Large intestine (tissue), 3 donors: ENCODE measurements at regions not wholly inside any gene's neighbourhood (a gene's known extent, or its start where the extent isn't known, plus 50 kb on each side); places are given as distances from the start of the nearest gene placed in this dataset.
A peak's percentile ranks its signal among the peaks of the same experiment; 100 is the strongest.

Experiments
- DNase-seq, 2 donors: peaks; one replicate each; pipeline versions ENCODE4 v3.0.0 to v3.0.0-alpha.2; 2013
- H3K27ac ChIP-seq: one replicate; pipeline ENCODE4 v1.5.1; 2013; ENCODE audit warnings: low read length
- H3K27me3 ChIP-seq: 2 replicates; pipeline ENCODE4 v1.6.1; 2013; ENCODE audit warnings: low read length; ENCODE audit not compliant: control insufficient read depth, insufficient read depth
- H3K36me3 ChIP-seq: 2 replicates; pipeline ENCODE4 v1.6.1; 2013; ENCODE audit warnings: low read length; ENCODE audit not compliant: control insufficient read depth, insufficient read depth
- H3K4me1 ChIP-seq: one replicate; pipeline ENCODE4 v1.6.1; 2013; ENCODE audit warnings: low read length; ENCODE audit not compliant: control insufficient read depth, insufficient read depth
- H3K4me3 ChIP-seq: one replicate; pipeline ENCODE4 v1.5.1; 2013; ENCODE audit warnings: low read length
- H3K9me3 ChIP-seq: one replicate; pipeline ENCODE4 v1.6.1; 2013; ENCODE audit warnings: mild to moderate bottlenecking, low read depth, low read length, moderate library complexity; ENCODE audit not compliant: control insufficient read depth
- WGBS: methylation state at CpG from one replicate; pipeline ENCODE4 v1.1.5; 2013; ENCODE audit warnings: low lambda C conversion rate; ENCODE audit not compliant: insufficient coverage; 5-methylcytosine and 5-hydroxymethylcytosine counted together

DNA sequence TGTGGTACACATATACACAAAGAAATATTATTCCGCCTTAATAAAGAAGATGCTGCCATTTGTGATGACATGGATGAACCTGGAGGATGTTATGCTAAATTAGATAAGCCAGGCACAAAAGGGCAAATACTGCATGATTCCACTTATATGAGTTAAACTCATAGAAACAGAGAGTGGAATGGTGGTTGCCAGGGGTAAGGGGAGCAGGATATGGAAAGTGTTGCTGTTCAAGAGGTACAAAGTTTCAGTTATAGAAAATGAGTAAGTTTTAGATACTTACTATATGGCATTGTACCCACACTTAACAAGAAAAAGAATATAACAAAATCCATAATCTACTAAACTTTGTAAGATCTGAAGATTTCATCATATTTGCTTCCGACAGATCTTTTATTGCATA lies 252.2 kb downstream of the SYK start:
- Histone ChIP-seq H3K27me3 (no peaks in the 10 kb centered on the region), H3K4me1 (no peaks in the 10 kb centered on the region), H3K4me3 (no peak overlapping the region), H3K36me3 (no peaks in the 10 kb centered on the region), H3K27ac (no peak overlapping the region), H3K9me3 (no peaks in the 10 kb centered on the region)
- WGBS, result 100% methylated on average over 2 of the region's 2 CpGs
- DNase-seq, result no peak

DNA sequence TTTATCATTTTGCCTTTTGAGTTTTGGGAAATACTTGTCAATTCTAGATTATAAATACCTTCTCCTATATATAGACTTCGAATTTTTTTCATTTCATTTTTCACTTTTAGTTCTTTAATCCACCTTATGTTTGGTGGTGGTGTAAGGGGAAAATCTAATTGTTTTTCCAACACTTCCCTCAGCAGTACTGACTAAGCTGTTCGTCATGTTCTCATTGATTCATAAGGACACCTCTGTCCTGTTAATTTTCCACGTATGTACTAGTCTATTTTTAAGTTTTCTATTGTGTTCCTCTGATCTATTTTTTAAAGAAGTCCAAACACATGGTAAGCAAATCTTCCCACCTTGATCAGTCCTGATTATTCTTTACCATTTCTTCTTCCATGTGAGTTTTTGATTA lies 254.2 kb downstream of the SYK start:
- peaks cover 3% of the 10 kb centered on the region for H3K4me1 ChIP-seq
- no peak for DNase-seq
- H3K4me3 ChIP-seq, result no peak overlapping the region
- H3K27ac ChIP-seq, result no peak overlapping the region
- no peaks in the 10 kb centered on the region for H3K27me3 ChIP-seq
- no peaks in the 10 kb centered on the region for H3K9me3 ChIP-seq
- 94% methylated on average over 3 of the region's 3 CpGs for WGBS
- H3K36me3 ChIP-seq, result no peaks in the 10 kb centered on the region

GRCh38 chr9:91056486-91056885 lies 254.9 kb downstream of the SYK start:
- H3K4me3 ChIP-seq, result no peak overlapping the region
- no peak for DNase-seq
- H3K36me3 ChIP-seq, result no peaks in the 10 kb centered on the region
- no peak overlapping the region for H3K27ac ChIP-seq
- H3K27me3 ChIP-seq, result no peaks in the 10 kb centered on the region
- WGBS, result 73% methylated on average over 2 of the region's 4 CpGs
- no peaks in the 10 kb centered on the region for H3K9me3 ChIP-seq
- H3K4me1 ChIP-seq, result peaks cover 3% of the 10 kb centered on the region

DNA sequence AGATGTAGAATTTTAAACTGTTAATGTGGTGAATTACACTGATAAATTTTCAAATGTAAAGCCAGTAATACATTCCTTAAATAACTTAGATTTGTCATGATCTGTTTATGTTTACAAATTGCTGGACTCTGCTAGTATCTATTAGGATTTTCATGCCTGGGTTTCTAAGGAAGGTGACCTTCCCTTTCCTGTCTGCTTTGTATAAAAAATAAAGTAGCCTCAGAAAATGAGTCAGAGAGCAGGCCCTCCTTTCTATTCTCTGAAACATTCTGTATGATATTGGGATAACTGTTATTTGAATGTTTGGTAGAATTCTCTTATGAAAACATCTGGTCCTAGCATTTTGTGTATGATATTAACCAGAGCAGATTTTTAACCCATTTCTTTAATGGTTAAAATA lies 255.3 kb downstream of the SYK start:
- Histone ChIP-seq H3K27me3 (no peaks in the 10 kb centered on the region), H3K4me1 (peaks cover 3% of the 10 kb centered on the region), H3K9me3 (no peaks in the 10 kb centered on the region), H3K27ac (no peak overlapping the region), H3K36me3 (no peaks in the 10 kb centered on the region), H3K4me3 (no peak overlapping the region)
- no peak for DNase-seq

- H3K4me3 ChIP-seq, result no peak overlapping the region
- H3K27me3 ChIP-seq, result no peaks in the 10 kb centered on the region
- no peak for DNase-seq
- no peak overlapping the region for H3K27ac ChIP-seq
- no peaks in the 10 kb centered on the region for H3K36me3 ChIP-seq
- no CpG with 5 or more reads among the region's 2 CpGs for WGBS
- H3K9me3 ChIP-seq, result no peaks in the 10 kb centered on the region
- peaks cover 3% of the 10 kb centered on the region for H3K4me1 ChIP-seq
Observed at GRCh38 chr9:91059713-91060112, 258.1 kb downstream of the SYK start.

DNA sequence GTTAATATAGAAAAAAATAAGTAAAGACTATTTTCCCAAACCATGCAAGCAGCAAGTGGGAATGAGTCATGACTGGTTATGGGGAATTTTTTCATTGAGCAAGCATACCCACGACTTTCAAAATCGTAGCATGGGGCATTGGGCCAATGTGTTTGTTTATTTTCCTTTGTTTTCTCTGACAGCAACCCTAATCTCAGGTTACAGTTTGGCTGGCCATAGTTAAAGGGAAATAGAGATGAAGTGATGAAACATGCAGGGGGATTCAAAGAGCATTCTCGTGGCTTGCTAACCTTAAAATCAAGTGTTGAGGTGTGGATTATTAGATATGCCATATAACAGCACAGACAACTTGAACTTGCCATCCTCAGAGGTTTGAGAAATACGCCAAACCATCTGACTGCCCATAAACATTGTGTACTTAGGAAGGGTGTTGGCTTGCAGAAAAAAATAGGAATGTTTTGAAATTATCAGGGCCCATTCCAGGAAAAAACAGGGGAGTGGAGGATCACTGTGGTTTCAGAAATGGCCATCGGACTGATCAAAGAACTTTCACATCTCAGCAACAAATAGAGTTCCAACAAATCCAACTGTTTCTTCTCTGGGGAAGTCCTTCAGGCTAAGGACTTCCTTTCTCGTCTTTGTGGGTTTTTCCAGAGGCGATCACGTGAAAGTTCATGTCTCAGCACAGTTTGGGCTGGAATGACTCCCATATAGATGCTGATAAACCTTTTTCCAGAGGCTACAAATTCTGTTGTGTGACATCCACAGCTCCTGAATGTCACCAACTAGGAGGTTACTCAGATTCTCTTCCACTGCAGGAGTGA lies 259.1 kb downstream of the SYK start:
- Histone ChIP-seq H3K4me3 (no peak overlapping the region), H3K36me3 (no peaks in the 10 kb centered on the region), H3K9me3 (no peaks in the 10 kb centered on the region), H3K4me1 (peaks cover 3% of the 10 kb centered on the region), H3K27ac (no peak overlapping the region), H3K27me3 (no peaks in the 10 kb centered on the region)
- WGBS, result 17% methylated on average over 1 of the region's 8 CpGs
- peak; percentile 61 to 77 for DNase-seq

DNA sequence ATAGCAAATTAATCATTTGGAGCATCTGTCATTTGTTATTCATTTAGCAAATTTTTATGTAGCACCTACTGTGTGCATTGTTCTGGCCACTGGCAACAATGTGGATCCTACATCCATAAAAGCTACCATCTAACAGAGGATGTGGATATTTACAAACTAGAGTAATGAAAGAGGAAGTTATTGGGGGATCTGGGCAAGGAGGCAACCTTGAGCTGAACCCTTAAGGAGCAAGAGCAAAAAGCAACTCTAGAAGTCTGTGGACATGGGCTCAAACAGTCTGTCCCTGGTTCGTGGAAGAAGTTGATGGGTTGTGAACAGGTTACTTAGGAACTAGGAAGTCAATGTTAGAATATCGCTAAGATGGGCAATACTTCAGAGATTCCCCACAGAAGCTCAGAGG lies 259.9 kb downstream of the SYK start:
- Histone ChIP-seq H3K27me3 (no peaks in the 10 kb centered on the region), H3K4me3 (no peak overlapping the region), H3K27ac (no peak overlapping the region), H3K4me1 (peaks cover 3% of the 10 kb centered on the region), H3K36me3 (no peaks in the 10 kb centered on the region), H3K9me3 (no peaks in the 10 kb centered on the region)
- no peak for DNase-seq
- no CpG with 5 or more reads among the region's 2 CpGs for WGBS

GRCh38 chr9:91062281-91062680 lies 260.7 kb downstream of the SYK start:
- DNase-seq, result no peak
- H3K36me3 ChIP-seq, result no peaks in the 10 kb centered on the region
- H3K27ac ChIP-seq, result no peak overlapping the region
- no peaks in the 10 kb centered on the region for H3K27me3 ChIP-seq
- H3K4me3 ChIP-seq, result no peak overlapping the region
- peaks cover 3% of the 10 kb centered on the region for H3K4me1 ChIP-seq
- 100% methylated on average over 1 of the region's 2 CpGs for WGBS
- no peaks in the 10 kb centered on the region for H3K9me3 ChIP-seq

GRCh38 chr9:91063471-91063870 lies 261.9 kb downstream of the SYK start:
- H3K27me3 ChIP-seq, result no peaks in the 10 kb centered on the region
- DNase-seq, result no peak
- WGBS, result no CpG with 5 or more reads among the region's 11 CpGs
- H3K9me3 ChIP-seq, result no peaks in the 10 kb centered on the region
- H3K4me3 ChIP-seq, result no peak overlapping the region
- no peaks in the 10 kb centered on the region for H3K36me3 ChIP-seq
- no peak overlapping the region for H3K27ac ChIP-seq
- H3K4me1 ChIP-seq, result peaks cover 3% of the 10 kb centered on the region

- Histone ChIP-seq H3K4me1 (peaks cover 2% of the 10 kb centered on the region), H3K27me3 (no peaks in the 10 kb centered on the region), H3K9me3 (no peaks in the 10 kb centered on the region), H3K4me3 (no peak overlapping the region), H3K27ac (no peak overlapping the region), H3K36me3 (no peaks in the 10 kb centered on the region)
- WGBS, result no CpG with 5 or more reads among the region's 5 CpGs
- no peak for DNase-seq
Observed at GRCh38 chr9:91065231-91066041, 263.8 kb downstream of the SYK start.
